HCT116 (cell line): ENCODE measurements at regions not wholly inside any gene's neighbourhood (a gene's known extent, or its start where the extent isn't known, plus 50 kb on each side); places are given as distances from the start of the nearest gene placed in this dataset.

Experiments
- ATAC-seq: fragments of 200-7000 bp; cut with Tn5 transposase; 2 replicates; pipeline ENCODE4 v1.9.1; 2020; ENCODE audit warnings: mild to moderate bottlenecking, moderate library complexity
- BruUV-seq: library from RNA; stranded (reverse); fragments of 400-500 nt; replicated peaks from 2 replicates; lab custom pipeline; 2021; lab: Mats Ljungman, UMichigan
- CTCF ChIA-PET: fragments of 300-600 bp; sonication (Branson Sonifier 250); formaldehyde crosslinking; loops from one replicate; lab custom pipeline; 2021; ENCODE audit warnings: antibody characterized with exemption; lab: Charles Lee
- POLR2A ChIA-PET: fragments of 300-600, 350-600 bp; sonication (Branson Sonifier 250); formaldehyde crosslinking; loops from one replicate; lab custom pipeline; 2021; ENCODE audit warnings: antibody characterized with exemption; lab: Charles Lee
- RAD21 ChIA-PET, 2 experiments: fragments of 300-600 bp; sonication (Branson Sonifier 250); formaldehyde crosslinking; loops; one replicate each; lab custom pipeline; 2023; ENCODE audit warnings: low total read pairs in 2 of 2; ENCODE audit not compliant: uncharacterized antibody in 2 of 2, unreplicated experiment in 2 of 2, low non-redundant PET in 1 of 2; lab: Charles Lee
- DNase-seq: peaks from one replicate; pipeline ENCODE4 v3.0.0-alpha.2; 2010; ENCODE audit warnings: low read depth, low spot score
- H2AFZ ChIP-seq: fragments of 200-600 bp; shearing (Covaris generic), sonication (generic); 2 replicates; pipeline ENCODE4 v1.6.1; 2017; ENCODE audit warnings: low read depth, mixed run types, mixed read lengths, antibody characterized with exemption, low read length; ENCODE audit not compliant: poor library complexity, severe bottlenecking
- H3K27ac ChIP-seq: 2 replicates; pipeline ENCODE4 v1.5.1; 2012; ENCODE audit warnings: low read depth, low read length
- H3K27me3 ChIP-seq: fragments of 200-600 bp; sonication (generic); 2 replicates; pipeline ENCODE4 v1.6.1; 2016; ENCODE audit warnings: mixed run types, low read length, mixed read lengths; ENCODE audit not compliant: insufficient read depth
- H3K36me3 ChIP-seq, 2 experiments: fragments of 200-500 bp in 1 of 2; fragments of 200-600 bp in 1 of 2; sonication (Bioruptor generic) in 1 of 2; sonication (generic) in 1 of 2; 2 replicates each; pipeline versions ENCODE4 v1.5.1 to v1.6.1; 2014 to 2016; ENCODE audit warnings: low read length in 2 of 2, inconsistent platforms in 1 of 2, mixed read lengths in 1 of 2, mixed run types in 1 of 2; ENCODE audit not compliant: insufficient read depth in 2 of 2, control insufficient read depth in 1 of 2
- H3K4me1 ChIP-seq, 2 experiments: fragments of 200-600 bp in 1 of 2; sonication (generic) in 1 of 2; 2 replicates each; pipeline versions ENCODE4 v1.5.1 to v1.6.1; 2012 to 2017; ENCODE audit warnings: low read length in 2 of 2, inconsistent platforms in 1 of 2, mild to moderate bottlenecking in 1 of 2, mixed read lengths in 1 of 2, mixed run types in 1 of 2, moderate library complexity in 1 of 2; ENCODE audit not compliant: insufficient read depth in 2 of 2, control insufficient read depth in 1 of 2
- H3K4me2 ChIP-seq: fragments of 200-600 bp; sonication (generic); 2 replicates; pipeline ENCODE4 v1.6.1; 2017; ENCODE audit warnings: mixed run types, low read length, mixed read lengths
- H3K4me3 ChIP-seq, 2 experiments: fragments of 200-600 bp in 1 of 2; sonication (generic) in 1 of 2; replicated peaks in 1 of 2; 2 replicates each; pipeline ENCODE4 v1.5.1; 2011 to 2016; ENCODE audit warnings: low read length in 2 of 2, control low read depth in 1 of 2, low read depth in 1 of 2, mild to moderate bottlenecking in 1 of 2, mixed read lengths in 1 of 2, mixed run types in 1 of 2
- H3K79me2 ChIP-seq: fragments of 200-600 bp; sonication (generic); 2 replicates; pipeline ENCODE4 v1.6.1; 2017; ENCODE audit warnings: mild to moderate bottlenecking, mixed run types, low read length, moderate library complexity, mixed read lengths; ENCODE audit not compliant: insufficient read depth
- H3K9ac ChIP-seq: fragments of 200-600 bp; sonication (generic); 2 replicates; pipeline ENCODE4 v1.6.1; 2016; ENCODE audit warnings: low read length, mixed read lengths
- H3K9me2 ChIP-seq: fragments of 200-600 bp; sonication (generic), shearing (Covaris generic); 2 replicates; pipeline ENCODE4 v1.6.1; 2017; ENCODE audit warnings: mixed run types, mild to moderate bottlenecking, moderate library complexity; ENCODE audit not compliant: insufficient read depth
- H3K9me3 ChIP-seq, 2 experiments: fragments of 200-500 bp in 1 of 2; fragments of 200-600 bp in 1 of 2; sonication (Bioruptor generic) in 1 of 2; sonication (generic) in 1 of 2; 2 replicates each; pipeline ENCODE4 v1.6.1; 2014 to 2017; ENCODE audit warnings: low read length in 2 of 2, mixed read lengths in 2 of 2, inconsistent platforms in 1 of 2, low read depth in 1 of 2, mild to moderate bottlenecking in 1 of 2, mixed run types in 1 of 2, moderate library complexity in 1 of 2; ENCODE audit not compliant: control insufficient read depth in 1 of 2, insufficient read depth in 1 of 2
- H4K20me1 ChIP-seq: fragments of 200-600 bp; sonication (generic), shearing (Covaris generic); 2 replicates; pipeline ENCODE4 v1.6.1; 2017; ENCODE audit warnings: mixed run types, mild to moderate bottlenecking, moderate library complexity; ENCODE audit not compliant: insufficient read depth
- ATF3 ChIP-seq: IDR thresholded peaks from 2 replicates; pipeline ENCODE4 v1.6.1; 2012
- CBX3 ChIP-seq: IDR thresholded peaks from 2 replicates; pipeline ENCODE4 v1.6.1; 2012; ENCODE audit warnings: low read depth
- CEBPB ChIP-seq: IDR thresholded peaks from 2 replicates; pipeline ENCODE4 v1.6.1; 2012; ENCODE audit warnings: low read depth
- ELF1 ChIP-seq: IDR thresholded peaks from 2 replicates; pipeline ENCODE4 v1.6.1; 2012; ENCODE audit warnings: low read depth, borderline replicate concordance
- EZH2 ChIP-seq: fragments of 200-600 bp; sonication (generic); IDR thresholded peaks from 2 replicates; pipeline ENCODE4 v1.6.1; 2017; ENCODE audit warnings: antibody characterized with exemption, mixed run types
- EZH2phosphoT487 ChIP-seq: fragments of 200-600 bp; IDR thresholded peaks from 2 replicates; pipeline ENCODE4 v1.6.1; 2018; ENCODE audit warnings: antibody characterized with exemption, borderline replicate concordance
- FOSL1 ChIP-seq: IDR thresholded peaks from 2 replicates; pipeline ENCODE4 v1.6.1; 2012; ENCODE audit warnings: low read depth
- POLR2A ChIP-seq: IDR thresholded peaks from 2 replicates; pipeline ENCODE4 v1.7.0; 2011; ENCODE audit warnings: borderline replicate concordance; ENCODE audit not compliant: insufficient read depth, insufficient read length; ENCODE audit errors: extremely low read depth
- POLR2AphosphoS5 ChIP-seq: IDR thresholded peaks from 2 replicates; pipeline ENCODE4 v1.6.1; 2011; ENCODE audit warnings: mild to moderate bottlenecking, low read depth, low read length, moderate library complexity
- REST ChIP-seq: IDR thresholded peaks from 2 replicates; pipeline ENCODE4 v1.6.1; 2012; ENCODE audit warnings: low read depth
- TCF7L2 ChIP-seq: IDR thresholded peaks from 2 replicates; pipeline ENCODE4 v1.7.0; 2011; ENCODE audit warnings: borderline replicate concordance, inconsistent platforms; ENCODE audit not compliant: insufficient read depth, insufficient read length; ENCODE audit errors: extremely low read depth
- YY1 ChIP-seq: IDR thresholded peaks from 2 replicates; pipeline ENCODE4 v1.6.1; 2011; ENCODE audit warnings: low read length, low read depth, moderate library complexity, mild to moderate bottlenecking; ENCODE audit not compliant: insufficient replicate concordance; ENCODE audit errors: extremely low read depth
- intact Hi-C: fragments of 100-400 bp; cut with micrococcal nuclease; formaldehyde crosslinking; loops from 2 replicates; pipeline ENCODE4 v1.10.0; 2022
- TF ChIP-seq, protein P1 (sequence below): IDR thresholded peaks from 2 replicates; pipeline ENCODE4 v1.6.1; 2012
- TF ChIP-seq, protein P2 (sequence below), 3 experiments: fragments of 200-600 bp in 1 of 3; sonication (generic) in 1 of 3; IDR thresholded peaks in 2 of 3; conservative IDR thresholded peaks in 1 of 3; 2 replicates each; pipeline ENCODE4 v1.5.1; 2012 to 2017; ENCODE audit warnings: low read depth in 2 of 3, low read length in 2 of 3, antibody characterized with exemption in 1 of 3, borderline replicate concordance in 1 of 3, control low read depth in 1 of 3, mild to moderate bottlenecking in 1 of 3, mixed read lengths in 1 of 3, mixed run types in 1 of 3, moderate library complexity in 1 of 3; ENCODE audit not compliant: insufficient read depth in 1 of 3

DNA sequence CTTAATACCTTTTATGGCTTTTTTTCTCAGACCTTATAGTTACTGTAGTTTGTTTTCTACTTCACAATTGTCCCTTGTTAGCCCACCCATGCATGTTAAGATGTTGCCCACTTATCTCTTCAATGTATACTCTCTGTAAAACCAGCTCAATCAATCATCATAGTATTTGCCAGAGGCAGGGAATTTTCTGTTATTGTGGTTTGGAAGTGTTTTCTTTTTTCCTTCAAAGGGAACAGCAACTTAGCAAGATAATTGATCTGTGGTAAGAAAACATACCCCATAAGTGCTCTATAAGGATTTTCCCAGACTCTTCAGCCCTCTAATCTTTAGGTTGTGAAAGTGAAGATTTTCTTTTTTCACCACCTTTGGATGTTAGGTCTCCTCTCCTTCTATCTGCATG, 76.7 kb upstream of the SYT9 start:
- H3K27ac ChIP-seq = no peak overlapping the region
- no TSS peak for BruUV-seq
- peaks cover 12% of the 10 kb centered on the region for H3K27me3 ChIP-seq
- H3K9me3 ChIP-seq = no peaks in the 10 kb centered on the region
- RAD21 ChIA-PET = no interaction called here
- H3K9me2 ChIP-seq = no peaks in the 10 kb centered on the region
- intact Hi-C loops = no loop called here
- POLR2A ChIA-PET = no interaction called here
- CTCF ChIA-PET = no interaction called here
- no peaks in the 10 kb centered on the region for H4K20me1 ChIP-seq
- ATAC-seq (no peak), DNase-seq (no peak)
- no peaks in the 10 kb centered on the region for H3K4me1 ChIP-seq
- H3K4me3 ChIP-seq = no peak overlapping the region
- H2AFZ ChIP-seq = no peak overlapping the region
- no peaks in the 10 kb centered on the region for H3K36me3 ChIP-seq
- H3K9ac ChIP-seq = no peak overlapping the region
- TF ChIP-seq YY1 = no peak
- TF ChIP-seq POLR2AphosphoS5 = no peak
- TF ChIP-seq ATF3 = no peak
- no peak for TF ChIP-seq ELF1
- TF ChIP-seq, protein P1, sequence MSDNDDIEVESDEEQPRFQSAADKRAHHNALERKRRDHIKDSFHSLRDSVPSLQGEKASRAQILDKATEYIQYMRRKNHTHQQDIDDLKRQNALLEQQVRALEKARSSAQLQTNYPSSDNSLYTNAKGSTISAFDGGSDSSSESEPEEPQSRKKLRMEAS = no peak
- TF ChIP-seq CEBPB = no peak
- TF ChIP-seq EZH2phosphoT487 = no peak
- TF ChIP-seq FOSL1 = no peak
- TF ChIP-seq CBX3 = no peak
- no peak for TF ChIP-seq TCF7L2
- no peak for TF ChIP-seq POLR2A
- TF ChIP-seq, protein P2, sequence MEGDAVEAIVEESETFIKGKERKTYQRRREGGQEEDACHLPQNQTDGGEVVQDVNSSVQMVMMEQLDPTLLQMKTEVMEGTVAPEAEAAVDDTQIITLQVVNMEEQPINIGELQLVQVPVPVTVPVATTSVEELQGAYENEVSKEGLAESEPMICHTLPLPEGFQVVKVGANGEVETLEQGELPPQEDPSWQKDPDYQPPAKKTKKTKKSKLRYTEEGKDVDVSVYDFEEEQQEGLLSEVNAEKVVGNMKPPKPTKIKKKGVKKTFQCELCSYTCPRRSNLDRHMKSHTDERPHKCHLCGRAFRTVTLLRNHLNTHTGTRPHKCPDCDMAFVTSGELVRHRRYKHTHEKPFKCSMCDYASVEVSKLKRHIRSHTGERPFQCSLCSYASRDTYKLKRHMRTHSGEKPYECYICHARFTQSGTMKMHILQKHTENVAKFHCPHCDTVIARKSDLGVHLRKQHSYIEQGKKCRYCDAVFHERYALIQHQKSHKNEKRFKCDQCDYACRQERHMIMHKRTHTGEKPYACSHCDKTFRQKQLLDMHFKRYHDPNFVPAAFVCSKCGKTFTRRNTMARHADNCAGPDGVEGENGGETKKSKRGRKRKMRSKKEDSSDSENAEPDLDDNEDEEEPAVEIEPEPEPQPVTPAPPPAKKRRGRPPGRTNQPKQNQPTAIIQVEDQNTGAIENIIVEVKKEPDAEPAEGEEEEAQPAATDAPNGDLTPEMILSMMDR (IDR thresholded peaks at IDR 0.05 in 2 of 3, conservative IDR thresholded peaks at IDR 0.05 in 1 of 3; ENCODE audit: borderline replicate concordance in 1 of 3, insufficient read depth in 1 of 3, low read depth in 2 of 3, low read length in 2 of 3) = no peak
- no peak for TF ChIP-seq EZH2
- TF ChIP-seq REST = no peak
- no peaks in the 10 kb centered on the region for H3K79me2 ChIP-seq
- no peak overlapping the region for H3K4me2 ChIP-seq
